Thyroid gland (tissue), 4 donors: ENCODE measurements at regions not wholly inside any gene's neighbourhood (a gene's known extent, or its start where the extent isn't known, plus 50 kb on each side); places are given as distances from the start of the nearest gene placed in this dataset.

ENCODE experiments used
- DNase-seq, 2 donors: peaks; one replicate each; pipeline ENCODE4 v3.0.0-alpha.2; 2019
- H3K27ac ChIP-seq, 3 donors: fragments of 200-600 bp; sonication (generic); 1 replicate in 2 of 3; 2 replicates in 1 of 3; pipeline ENCODE4 v1.5.1; 2016 to 2019; ENCODE audit warnings: mild to moderate bottlenecking in 1 of 3, moderate library complexity in 1 of 3
- H3K27me3 ChIP-seq: fragments of 200-600 bp; sonication (generic); one replicate; pipeline ENCODE4 v1.5.1; 2019
- H3K36me3 ChIP-seq, 2 donors: fragments of 200-600 bp; sonication (generic); one replicate each; pipeline ENCODE4 v1.5.1; 2016 to 2019
- H3K4me1 ChIP-seq, 2 donors: fragments of 200-600 bp; sonication (generic); one replicate each; pipeline ENCODE4 v1.5.1; 2017 to 2019
- H3K4me3 ChIP-seq, 3 donors: fragments of 200-600 bp; sonication (generic); replicated peaks in 1 of 3; 1 replicate in 2 of 3; 2 replicates in 1 of 3; pipeline ENCODE4 v1.5.1; 2016; ENCODE audit warnings: mild to moderate bottlenecking in 1 of 3
- H3K9me3 ChIP-seq: fragments of 200-600 bp; sonication (generic); one replicate; pipeline ENCODE4 v1.5.1; 2017
- POLR2A ChIP-seq, 2 donors: fragments of 450-650 bp; IDR thresholded peaks; one replicate each; pipeline ENCODE4 v1.6.1; 2017; ENCODE audit warnings: antibody characterized with exemption in 2 of 2, mild to moderate bottlenecking in 2 of 2, moderate library complexity in 1 of 2
- WGBS, 2 donors: methylation state at CpG; one replicate each; pipeline ENCODE4 v1.1.5; 2017; 5-methylcytosine and 5-hydroxymethylcytosine counted together
- intact Hi-C: fragments of 100-400 bp; cut with DNase I; formaldehyde crosslinking; loops from one replicate; pipeline ENCODE4 v1.15.1; 2023
- TF ChIP-seq, protein P1 (sequence below), 6 experiments: fragments of 200-600 bp in 3 of 6; fragments of 450-650 bp in 3 of 6; sonication (generic) in 3 of 6; IDR thresholded peaks; one replicate each; pipeline ENCODE4 v1.5.1; 2016 to 2019; ENCODE audit warnings: antibody characterized with exemption in 6 of 6, mild to moderate bottlenecking in 2 of 6, inconsistent platforms in 1 of 6, moderate library complexity in 1 of 6

DNA sequence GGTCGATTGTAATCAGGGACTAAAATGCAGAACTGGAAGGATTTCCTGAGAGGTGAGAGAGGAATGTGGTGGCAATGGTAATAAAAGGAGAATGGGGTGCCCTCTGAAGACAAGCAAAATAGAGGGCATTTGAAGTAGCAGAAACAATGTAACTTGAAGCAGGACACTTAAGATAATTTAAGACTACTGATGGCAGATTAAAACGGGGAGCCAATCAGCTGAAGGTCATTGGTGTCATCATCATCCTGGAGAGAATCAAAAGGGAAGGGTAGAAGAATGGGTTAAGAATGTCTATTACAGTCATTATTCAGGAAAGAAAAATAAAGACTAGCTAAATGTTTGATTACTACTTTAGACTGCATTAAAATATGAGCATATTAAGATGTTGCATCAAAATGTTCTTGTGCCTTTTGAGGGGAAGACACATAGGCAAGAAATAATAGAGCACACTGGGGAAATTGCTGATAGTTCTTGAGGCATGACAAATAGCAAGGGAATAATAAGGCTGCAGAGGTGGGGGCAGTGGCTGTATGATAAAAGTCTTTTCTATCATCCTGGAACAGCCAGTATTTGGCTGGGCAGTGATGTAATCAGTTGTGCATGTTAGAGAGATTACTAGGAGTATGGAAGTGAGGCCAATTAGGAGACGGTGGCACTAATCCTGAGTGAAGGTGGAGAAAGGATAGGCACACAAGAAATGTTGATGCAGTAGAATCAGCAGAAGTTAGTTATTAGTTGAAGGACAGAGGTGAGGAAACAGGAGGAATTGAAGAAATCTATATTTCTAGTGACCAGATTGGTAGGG is 60.2 kb downstream of the CCDC71L start:
- Histone ChIP-seq H3K27me3 (no peaks in the 10 kb centered on the region), H3K27ac (no peak overlapping the region), H3K4me1 (peaks cover 0 to 6% of the 10 kb centered on the region in 2 donors), H3K9me3 (no peaks in the 10 kb centered on the region), H3K36me3 (no peaks in the 10 kb centered on the region), H3K4me3 (no peak overlapping the region)
- TF ChIP-seq, protein P1, sequence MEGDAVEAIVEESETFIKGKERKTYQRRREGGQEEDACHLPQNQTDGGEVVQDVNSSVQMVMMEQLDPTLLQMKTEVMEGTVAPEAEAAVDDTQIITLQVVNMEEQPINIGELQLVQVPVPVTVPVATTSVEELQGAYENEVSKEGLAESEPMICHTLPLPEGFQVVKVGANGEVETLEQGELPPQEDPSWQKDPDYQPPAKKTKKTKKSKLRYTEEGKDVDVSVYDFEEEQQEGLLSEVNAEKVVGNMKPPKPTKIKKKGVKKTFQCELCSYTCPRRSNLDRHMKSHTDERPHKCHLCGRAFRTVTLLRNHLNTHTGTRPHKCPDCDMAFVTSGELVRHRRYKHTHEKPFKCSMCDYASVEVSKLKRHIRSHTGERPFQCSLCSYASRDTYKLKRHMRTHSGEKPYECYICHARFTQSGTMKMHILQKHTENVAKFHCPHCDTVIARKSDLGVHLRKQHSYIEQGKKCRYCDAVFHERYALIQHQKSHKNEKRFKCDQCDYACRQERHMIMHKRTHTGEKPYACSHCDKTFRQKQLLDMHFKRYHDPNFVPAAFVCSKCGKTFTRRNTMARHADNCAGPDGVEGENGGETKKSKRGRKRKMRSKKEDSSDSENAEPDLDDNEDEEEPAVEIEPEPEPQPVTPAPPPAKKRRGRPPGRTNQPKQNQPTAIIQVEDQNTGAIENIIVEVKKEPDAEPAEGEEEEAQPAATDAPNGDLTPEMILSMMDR (IDR thresholded peaks at IDR 0.05): no peak
- TF ChIP-seq POLR2A (IDR thresholded peaks at IDR 0.05): no peak
- DNase-seq: no peak
- intact Hi-C loops: no loop called here
- WGBS, 2 donors: 77 to 83% methylated on average over 3 of the region's 3 CpGs

DNA sequence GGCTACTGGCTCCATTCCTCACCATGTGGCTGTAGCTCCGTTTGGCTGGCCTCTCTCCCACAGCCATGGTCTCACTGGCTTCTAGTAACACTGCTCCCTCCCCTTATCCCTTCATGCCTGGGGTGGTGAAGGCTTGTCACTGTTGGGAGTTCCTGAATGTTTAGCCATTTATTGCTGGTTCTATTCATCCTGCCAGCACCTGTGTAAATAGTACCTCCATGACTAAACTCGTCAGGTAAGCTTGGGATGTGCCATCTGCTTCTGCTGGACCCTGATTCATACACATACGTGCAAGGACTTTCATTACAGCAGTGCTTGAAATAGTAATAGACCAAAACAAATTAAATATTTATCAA is 61.6 kb downstream of the CCDC71L start:
- Histone ChIP-seq H3K4me3 (no peak overlapping the region), H3K27ac (no peak overlapping the region), H3K9me3 (no peaks in the 10 kb centered on the region), H3K27me3 (no peaks in the 10 kb centered on the region), H3K36me3 (no peaks in the 10 kb centered on the region), H3K4me1 (peaks cover 0 to 6% of the 10 kb centered on the region in 2 donors)
- DNase-seq: no peak
- 78 to 85% methylated on average over 3 of the region's 3 CpGs for WGBS, 2 donors
- TF ChIP-seq POLR2A (IDR thresholded peaks at IDR 0.05): no peak
- TF ChIP-seq, protein P1 (IDR thresholded peaks at IDR 0.05): no peak
- intact Hi-C loops: no loop called here

GRCh38 chr7:106598663-106599342 is 62.2 kb downstream of the CCDC71L start:
- H3K9me3 ChIP-seq: no peaks in the 10 kb centered on the region
- peak; percentile 65 to 67 for DNase-seq
- no peak overlapping the region for H3K27ac ChIP-seq
- peaks cover 0 to 6% of the 10 kb centered on the region in 2 donors for H3K4me1 ChIP-seq
- H3K27me3 ChIP-seq: no peaks in the 10 kb centered on the region
- TF ChIP-seq POLR2A (IDR thresholded peaks at IDR 0.05): no peak
- TF ChIP-seq, protein P1 (IDR thresholded peaks at IDR 0.05): no peak
- H3K4me3 ChIP-seq: peak overlapping the region in 1 of 3 donors; percentile 17
- intact Hi-C loops: no loop called here
- WGBS, 2 donors: 8 to 11% methylated on average over 6 of the region's 6 CpGs
- H3K36me3 ChIP-seq: no peaks in the 10 kb centered on the region

GRCh38 chr7:106597751-106598546 is 63.0 kb downstream of the CCDC71L start:
- Histone ChIP-seq H3K27me3 (no peaks in the 10 kb centered on the region), H3K27ac (no peak overlapping the region), H3K36me3 (no peaks in the 10 kb centered on the region), H3K4me3 (no peak overlapping the region), H3K9me3 (no peaks in the 10 kb centered on the region), H3K4me1 (peaks cover 0 to 6% of the 10 kb centered on the region in 2 donors)
- WGBS, 2 donors: 86 to 88% methylated on average over 5 of the region's 5 CpGs
- intact Hi-C loops: no loop called here
- no peak for DNase-seq
- TF ChIP-seq POLR2A (IDR thresholded peaks at IDR 0.05): no peak
- TF ChIP-seq, protein P1 (IDR thresholded peaks at IDR 0.05): no peak
